ENCODE measurements at regions not wholly inside any gene's neighbourhood (a gene's known extent, or its start where the extent isn't known, plus 50 kb on each side); places are given as distances from the start of the nearest gene placed in this dataset.

DNA sequence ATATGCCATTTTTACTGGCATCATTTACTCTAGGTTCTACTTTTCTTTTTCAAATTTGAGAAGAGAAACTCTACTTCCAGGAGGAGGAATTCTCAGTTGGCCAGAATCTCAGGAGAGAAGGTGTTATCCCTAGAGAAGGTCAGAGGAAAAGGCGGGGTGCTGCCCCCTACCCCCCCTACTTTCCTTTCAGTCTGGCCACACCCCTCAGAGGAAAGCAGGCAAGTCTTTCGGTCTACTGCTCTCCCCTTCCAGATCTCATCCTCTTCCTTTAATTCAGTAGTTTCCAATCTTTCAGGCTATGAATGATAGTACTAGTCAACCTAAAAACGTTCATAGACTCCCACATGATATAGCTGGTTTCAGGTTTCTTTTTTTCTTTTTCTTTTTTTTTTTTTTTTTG lies 366.5 kb upstream of the TBL1XR1 start:
- H3K9me3 ChIP-seq (ENCODE audit: control insufficient read depth in 5 of 5, low read length in 5 of 5) = no peaks in the 10 kb centered on the region
- peaks cover 0 to 2% (median 0%) of the 10 kb centered on the region in 5 donors for H3K4me1 ChIP-seq (ENCODE audit: control insufficient read depth in 5 of 5, insufficient read depth in 5 of 5, low read length in 5 of 5)
- H3K9ac ChIP-seq (ENCODE audit: low read length in 5 of 5) = no peak overlapping the region
- no peak overlapping the region for H3K27ac ChIP-seq (ENCODE audit: low read depth, low read length)
- H3K4me3 ChIP-seq (ENCODE audit: low read depth in 1 of 5, low read length in 5 of 5) = no peak overlapping the region
- no peaks in the 10 kb centered on the region for H3K36me3 ChIP-seq (ENCODE audit: control insufficient read depth in 5 of 5, insufficient read depth in 5 of 5, low read length in 5 of 5)
- no peaks in the 10 kb centered on the region for H3K27me3 ChIP-seq (ENCODE audit: control insufficient read depth in 5 of 5, insufficient read depth in 4 of 5, low read length in 5 of 5)

DNA sequence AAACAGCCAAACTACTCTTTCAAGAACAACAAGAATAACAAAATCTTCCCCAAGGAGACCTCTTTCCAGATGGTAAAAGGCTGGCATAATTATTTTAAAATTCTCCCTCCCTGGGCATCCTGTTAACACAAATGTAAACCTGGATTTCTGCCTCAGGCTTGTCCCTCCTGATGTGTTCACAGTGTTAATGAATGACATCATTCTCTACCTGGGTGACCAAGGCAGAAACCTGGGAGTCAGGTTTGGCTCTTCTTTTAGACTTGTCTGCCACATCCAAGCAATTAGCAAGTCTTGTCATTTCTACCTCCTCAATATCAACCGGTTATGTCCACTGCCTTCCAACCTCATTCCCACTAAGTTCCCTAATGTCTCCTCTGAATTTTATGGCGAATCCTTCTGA lies 368.7 kb upstream of the TBL1XR1 start:
- Histone ChIP-seq H3K36me3 (ENCODE audit: control insufficient read depth in 5 of 5, insufficient read depth in 5 of 5, low read length in 5 of 5) (no peaks in the 10 kb centered on the region), H3K27ac (ENCODE audit: low read depth, low read length) (no peak overlapping the region), H3K27me3 (ENCODE audit: control insufficient read depth in 5 of 5, insufficient read depth in 4 of 5, low read length in 5 of 5) (no peaks in the 10 kb centered on the region), H3K4me3 (ENCODE audit: low read depth in 1 of 5, low read length in 5 of 5) (no peak overlapping the region), H3K9ac (ENCODE audit: low read length in 5 of 5) (no peak overlapping the region), H3K9me3 (ENCODE audit: control insufficient read depth in 5 of 5, low read length in 5 of 5) (no peaks in the 10 kb centered on the region), H3K4me1 (ENCODE audit: control insufficient read depth in 5 of 5, insufficient read depth in 5 of 5, low read length in 5 of 5) (peaks cover 0 to 2% (median 0%) of the 10 kb centered on the region in 5 donors)

DNA sequence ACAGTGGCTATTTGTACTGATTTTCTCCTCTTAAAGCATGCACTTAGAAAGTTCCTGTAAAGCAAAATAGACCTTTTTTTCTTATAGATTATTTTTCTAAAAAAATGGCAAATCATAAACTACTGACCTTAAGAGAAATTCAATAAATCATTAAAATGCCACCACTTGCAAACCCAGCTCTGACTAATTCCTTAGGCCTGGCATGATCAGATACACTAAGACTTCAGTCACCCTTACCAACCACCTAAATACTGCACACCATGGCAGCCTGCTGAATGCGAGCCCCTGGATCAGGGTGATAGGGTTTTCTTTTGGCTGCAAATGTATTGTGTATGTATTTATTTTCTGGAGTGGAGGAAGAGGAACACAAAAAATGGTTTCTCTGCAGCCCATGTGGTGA lies 370.6 kb upstream of the TBL1XR1 start:
- H3K27ac ChIP-seq (ENCODE audit: low read depth, low read length) = no peak overlapping the region
- H3K4me1 ChIP-seq (ENCODE audit: control insufficient read depth in 5 of 5, insufficient read depth in 5 of 5, low read length in 5 of 5) = peaks cover 0 to 2% (median 0%) of the 10 kb centered on the region in 5 donors
- no peaks in the 10 kb centered on the region for H3K27me3 ChIP-seq (ENCODE audit: control insufficient read depth in 5 of 5, insufficient read depth in 4 of 5, low read length in 5 of 5)
- H3K9me3 ChIP-seq (ENCODE audit: control insufficient read depth in 5 of 5, low read length in 5 of 5) = no peaks in the 10 kb centered on the region
- no peak overlapping the region for H3K4me3 ChIP-seq (ENCODE audit: low read depth in 1 of 5, low read length in 5 of 5)
- no peak overlapping the region for H3K9ac ChIP-seq (ENCODE audit: low read length in 5 of 5)
- H3K36me3 ChIP-seq (ENCODE audit: control insufficient read depth in 5 of 5, insufficient read depth in 5 of 5, low read length in 5 of 5) = no peaks in the 10 kb centered on the region

DNA sequence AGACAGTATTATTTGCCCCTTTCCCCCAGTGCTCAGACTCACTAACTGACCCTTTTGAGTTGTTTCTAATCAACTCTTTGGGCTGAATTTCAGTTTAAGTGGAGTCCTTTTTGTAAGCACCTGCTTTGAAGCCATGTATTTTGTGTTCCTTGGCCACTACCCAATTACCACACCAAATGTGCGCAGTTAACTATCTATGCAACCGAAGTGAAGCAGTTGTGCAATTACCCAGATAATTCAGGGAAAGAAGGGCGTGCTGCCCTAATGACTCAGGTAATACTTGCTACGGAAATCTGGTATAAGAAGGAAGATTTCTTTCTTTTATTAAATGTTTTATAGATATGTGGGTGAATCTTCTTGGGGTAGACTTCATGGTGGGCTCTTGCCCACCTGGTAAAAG lies 371.9 kb upstream of the TBL1XR1 start:
- no peak overlapping the region for H3K27ac ChIP-seq (ENCODE audit: low read depth, low read length)
- no peak overlapping the region for H3K9ac ChIP-seq (ENCODE audit: low read length in 5 of 5)
- no peaks in the 10 kb centered on the region for H3K27me3 ChIP-seq (ENCODE audit: control insufficient read depth in 5 of 5, insufficient read depth in 4 of 5, low read length in 5 of 5)
- H3K4me3 ChIP-seq (ENCODE audit: low read depth in 1 of 5, low read length in 5 of 5) = no peak overlapping the region
- H3K9me3 ChIP-seq (ENCODE audit: control insufficient read depth in 5 of 5, low read length in 5 of 5) = no peaks in the 10 kb centered on the region
- no peaks in the 10 kb centered on the region for H3K36me3 ChIP-seq (ENCODE audit: control insufficient read depth in 5 of 5, insufficient read depth in 5 of 5, low read length in 5 of 5)
- H3K4me1 ChIP-seq (ENCODE audit: control insufficient read depth in 5 of 5, insufficient read depth in 5 of 5, low read length in 5 of 5) = peaks cover 0 to 2% (median 0%) of the 10 kb centered on the region in 5 donors

DNA sequence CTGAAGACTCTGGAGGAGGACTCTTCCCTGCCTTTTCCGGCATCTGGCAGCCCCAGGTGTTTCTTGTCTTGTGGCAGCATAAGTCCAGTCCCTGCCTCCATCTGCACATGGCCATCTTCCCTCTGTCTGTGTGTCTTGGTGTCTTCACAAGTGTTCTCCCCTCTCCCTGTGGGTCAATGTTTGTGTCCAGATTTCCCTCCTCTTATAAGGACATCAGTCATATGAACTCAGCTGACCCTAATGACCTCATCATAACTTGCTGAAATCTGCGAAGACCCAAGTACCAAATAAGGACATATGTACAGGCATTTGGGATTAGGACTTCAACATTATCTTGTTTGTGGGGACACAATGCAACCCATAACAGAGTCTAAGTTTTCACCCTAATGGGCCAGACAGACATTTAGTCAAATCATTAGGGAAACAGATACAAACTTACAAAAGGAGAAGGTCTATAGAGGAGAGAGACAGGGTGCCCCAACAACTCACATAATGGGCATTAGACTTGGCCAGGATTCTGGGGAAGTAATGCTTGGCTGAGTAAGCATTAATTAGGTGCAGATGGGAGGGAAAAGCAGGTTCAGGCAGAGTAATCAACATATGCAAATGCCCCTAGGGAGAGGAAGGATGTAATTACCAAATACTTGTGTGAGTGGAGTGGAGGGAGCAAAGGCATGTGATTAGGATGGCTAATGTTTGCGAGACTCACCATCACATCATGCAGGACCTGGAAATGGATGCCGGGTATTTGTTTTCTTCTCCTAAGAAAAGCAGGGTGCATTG lies 372.8 kb upstream of the TBL1XR1 start:
- Histone ChIP-seq H3K36me3 (ENCODE audit: control insufficient read depth in 5 of 5, insufficient read depth in 5 of 5, low read length in 5 of 5) (no peaks in the 10 kb centered on the region), H3K4me1 (ENCODE audit: control insufficient read depth in 5 of 5, insufficient read depth in 5 of 5, low read length in 5 of 5) (peaks cover 0 to 2% (median 0%) of the 10 kb centered on the region in 5 donors), H3K27me3 (ENCODE audit: control insufficient read depth in 5 of 5, insufficient read depth in 4 of 5, low read length in 5 of 5) (no peaks in the 10 kb centered on the region), H3K9me3 (ENCODE audit: control insufficient read depth in 5 of 5, low read length in 5 of 5) (no peaks in the 10 kb centered on the region), H3K27ac (ENCODE audit: low read depth, low read length) (no peak overlapping the region), H3K4me3 (ENCODE audit: low read depth in 1 of 5, low read length in 5 of 5) (no peak overlapping the region), H3K9ac (ENCODE audit: low read length in 5 of 5) (no peak overlapping the region)

DNA sequence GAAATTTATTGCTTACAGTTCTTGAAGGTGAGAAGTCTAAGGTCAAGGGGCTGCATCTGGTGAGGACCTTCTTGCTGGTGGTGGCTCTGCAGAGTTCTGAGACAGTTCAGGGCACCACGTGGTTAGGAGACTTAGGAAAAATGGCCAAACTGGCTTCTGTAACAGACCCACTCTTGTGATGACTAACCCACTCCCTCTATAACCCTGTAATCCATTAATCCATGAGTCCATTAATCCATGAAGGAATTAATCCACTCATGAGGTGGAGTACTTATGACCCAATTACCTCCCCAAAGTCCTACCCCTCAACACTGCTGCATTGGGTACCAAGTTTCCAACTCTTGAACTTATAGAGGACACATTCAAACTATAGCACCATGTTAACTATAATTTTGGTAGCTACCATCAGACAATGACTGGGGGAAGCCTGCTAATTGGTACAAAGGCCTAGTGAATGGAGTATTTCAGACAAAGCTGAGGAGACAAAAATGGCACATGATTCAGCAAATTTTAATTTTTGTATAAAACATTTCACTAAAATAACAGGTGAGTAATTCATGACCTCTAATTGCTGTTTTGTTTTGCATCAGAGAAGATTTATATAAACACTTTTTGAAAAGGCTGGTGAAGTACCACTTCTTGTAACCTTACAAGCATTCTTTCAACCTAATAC lies 374.1 kb upstream of the TBL1XR1 start:
- peaks cover 0 to 2% (median 0%) of the 10 kb centered on the region in 5 donors for H3K4me1 ChIP-seq (ENCODE audit: control insufficient read depth in 5 of 5, insufficient read depth in 5 of 5, low read length in 5 of 5)
- H3K27me3 ChIP-seq (ENCODE audit: control insufficient read depth in 5 of 5, insufficient read depth in 4 of 5, low read length in 5 of 5) = no peaks in the 10 kb centered on the region
- no peak overlapping the region for H3K27ac ChIP-seq (ENCODE audit: low read depth, low read length)
- H3K9ac ChIP-seq (ENCODE audit: low read length in 5 of 5) = no peak overlapping the region
- H3K9me3 ChIP-seq (ENCODE audit: control insufficient read depth in 5 of 5, low read length in 5 of 5) = no peaks in the 10 kb centered on the region
- no peaks in the 10 kb centered on the region for H3K36me3 ChIP-seq (ENCODE audit: control insufficient read depth in 5 of 5, insufficient read depth in 5 of 5, low read length in 5 of 5)
- H3K4me3 ChIP-seq (ENCODE audit: low read depth in 1 of 5, low read length in 5 of 5) = no peak overlapping the region

DNA sequence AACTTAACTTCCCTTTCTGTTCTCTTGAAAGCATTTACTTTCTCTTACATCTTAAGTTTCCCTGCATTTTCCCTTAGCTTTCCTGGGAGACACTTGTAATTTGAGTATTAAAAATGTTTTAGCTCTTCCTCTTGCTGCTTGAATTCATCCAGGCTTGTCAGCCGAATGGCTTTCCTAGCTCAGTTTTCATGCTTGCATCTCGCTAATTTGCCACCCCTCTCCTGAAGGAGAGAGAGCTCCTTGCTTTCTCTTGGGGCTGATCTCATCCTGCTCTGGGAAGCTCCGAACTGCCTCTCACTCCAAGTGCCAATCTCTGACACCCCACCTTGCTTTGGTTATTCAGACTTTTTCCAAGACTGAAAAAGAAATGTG lies 374.6 kb upstream of the TBL1XR1 start:
- Histone ChIP-seq H3K4me1 (ENCODE audit: control insufficient read depth in 5 of 5, insufficient read depth in 5 of 5, low read length in 5 of 5) (peaks cover 0 to 2% (median 0%) of the 10 kb centered on the region in 5 donors), H3K9ac (ENCODE audit: low read length in 5 of 5) (no peak overlapping the region), H3K9me3 (ENCODE audit: control insufficient read depth in 5 of 5, low read length in 5 of 5) (no peaks in the 10 kb centered on the region), H3K27ac (ENCODE audit: low read depth, low read length) (no peak overlapping the region), H3K4me3 (ENCODE audit: low read depth in 1 of 5, low read length in 5 of 5) (no peak overlapping the region), H3K36me3 (ENCODE audit: control insufficient read depth in 5 of 5, insufficient read depth in 5 of 5, low read length in 5 of 5) (no peaks in the 10 kb centered on the region), H3K27me3 (ENCODE audit: control insufficient read depth in 5 of 5, insufficient read depth in 4 of 5, low read length in 5 of 5) (no peaks in the 10 kb centered on the region)

DNA sequence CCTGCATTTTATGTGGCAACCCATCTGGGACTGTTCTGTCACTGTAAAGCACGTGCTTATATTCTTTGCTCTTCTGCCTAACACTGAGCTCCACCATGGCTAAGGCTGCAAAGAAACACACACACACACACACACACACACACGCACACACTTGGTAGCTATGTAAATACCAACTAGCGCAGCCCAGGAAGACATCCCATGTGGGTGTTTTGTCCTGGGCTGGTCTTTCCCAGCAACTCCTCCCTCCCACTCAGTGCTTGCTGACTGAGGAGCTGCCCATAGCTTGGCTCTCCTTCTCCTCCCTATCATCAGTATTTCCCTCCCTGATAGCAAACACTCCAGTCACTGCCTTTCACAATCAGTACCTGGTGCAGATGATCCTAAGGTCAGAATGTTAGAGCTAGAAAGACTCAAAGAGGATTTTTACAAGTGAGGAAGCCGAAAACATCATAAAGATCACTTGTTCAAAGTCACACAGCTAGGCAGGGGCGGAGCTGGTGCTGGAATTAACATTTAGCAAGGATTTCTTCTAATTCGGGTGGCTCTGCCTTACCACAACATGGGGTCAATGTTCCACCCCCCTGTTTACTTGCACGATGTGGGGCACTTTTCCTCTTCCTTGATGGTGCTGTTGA lies 377.1 kb upstream of the TBL1XR1 start:
- no peaks in the 10 kb centered on the region for H3K27me3 ChIP-seq (ENCODE audit: control insufficient read depth in 5 of 5, insufficient read depth in 4 of 5, low read length in 5 of 5)
- H3K9me3 ChIP-seq (ENCODE audit: control insufficient read depth in 5 of 5, low read length in 5 of 5) = no peaks in the 10 kb centered on the region
- H3K4me1 ChIP-seq (ENCODE audit: control insufficient read depth in 5 of 5, insufficient read depth in 5 of 5, low read length in 5 of 5) = peaks cover 0 to 2% (median 0%) of the 10 kb centered on the region in 5 donors
- H3K9ac ChIP-seq (ENCODE audit: low read length in 5 of 5) = no peak overlapping the region
- no peaks in the 10 kb centered on the region for H3K36me3 ChIP-seq (ENCODE audit: control insufficient read depth in 5 of 5, insufficient read depth in 5 of 5, low read length in 5 of 5)
- no peak overlapping the region for H3K27ac ChIP-seq (ENCODE audit: low read depth, low read length)
- H3K4me3 ChIP-seq (ENCODE audit: low read depth in 1 of 5, low read length in 5 of 5) = no peak overlapping the region

DNA sequence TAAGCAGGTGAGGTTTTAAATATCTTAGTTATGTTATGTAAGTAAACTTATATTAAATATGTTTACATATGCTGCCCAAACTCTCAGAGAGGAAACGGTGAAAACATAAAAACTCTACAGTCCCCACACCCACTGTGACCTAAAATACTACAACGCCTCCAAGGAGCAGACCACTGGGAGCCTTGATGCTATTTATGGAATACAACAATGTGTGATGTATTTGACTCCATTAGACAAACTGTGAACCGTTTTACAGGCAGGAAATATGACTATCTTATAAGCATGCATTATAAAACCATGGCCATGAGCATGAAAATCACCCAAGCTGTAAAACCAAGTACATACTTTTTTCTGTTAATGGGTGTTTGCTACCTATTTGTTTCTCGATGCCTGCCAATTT lies 379.5 kb upstream of the TBL1XR1 start:
- H3K9ac ChIP-seq (ENCODE audit: low read length in 5 of 5) = no peak overlapping the region
- H3K9me3 ChIP-seq (ENCODE audit: control insufficient read depth in 5 of 5, low read length in 5 of 5) = no peaks in the 10 kb centered on the region
- H3K27ac ChIP-seq (ENCODE audit: low read depth, low read length) = no peak overlapping the region
- no peak overlapping the region for H3K4me3 ChIP-seq (ENCODE audit: low read depth in 1 of 5, low read length in 5 of 5)
- H3K4me1 ChIP-seq (ENCODE audit: control insufficient read depth in 5 of 5, insufficient read depth in 5 of 5, low read length in 5 of 5) = no peaks in the 10 kb centered on the region
- H3K27me3 ChIP-seq (ENCODE audit: control insufficient read depth in 5 of 5, insufficient read depth in 4 of 5, low read length in 5 of 5) = no peaks in the 10 kb centered on the region
- no peaks in the 10 kb centered on the region for H3K36me3 ChIP-seq (ENCODE audit: control insufficient read depth in 5 of 5, insufficient read depth in 5 of 5, low read length in 5 of 5)

DNA sequence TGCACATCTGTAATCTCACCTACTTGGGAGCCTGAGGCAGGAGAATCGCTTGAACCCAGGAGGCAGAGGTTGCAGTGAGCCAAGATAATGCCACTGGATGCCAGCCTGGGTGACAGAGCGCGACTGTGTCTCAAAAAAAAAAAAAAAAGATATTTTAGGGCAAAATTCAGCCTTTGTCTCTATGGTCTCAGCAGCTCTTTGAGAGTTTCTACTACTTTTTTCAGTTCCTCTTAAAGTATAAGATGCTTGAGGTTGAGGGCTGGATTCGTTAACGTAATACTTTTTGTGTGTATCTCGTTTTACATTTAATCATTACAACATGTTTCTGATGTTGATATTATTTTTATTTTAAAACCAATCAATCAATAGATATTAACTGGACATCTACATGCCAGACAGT lies 381.2 kb upstream of the TBL1XR1 start:
- no peak overlapping the region for H3K9ac ChIP-seq (ENCODE audit: low read length in 5 of 5)
- no peak overlapping the region for H3K27ac ChIP-seq (ENCODE audit: low read depth, low read length)
- H3K4me1 ChIP-seq (ENCODE audit: control insufficient read depth in 5 of 5, insufficient read depth in 5 of 5, low read length in 5 of 5) = no peaks in the 10 kb centered on the region
- H3K9me3 ChIP-seq (ENCODE audit: control insufficient read depth in 5 of 5, low read length in 5 of 5) = no peaks in the 10 kb centered on the region
- H3K27me3 ChIP-seq (ENCODE audit: control insufficient read depth in 5 of 5, insufficient read depth in 4 of 5, low read length in 5 of 5) = no peaks in the 10 kb centered on the region
- H3K4me3 ChIP-seq (ENCODE audit: low read depth in 1 of 5, low read length in 5 of 5) = no peak overlapping the region
- no peaks in the 10 kb centered on the region for H3K36me3 ChIP-seq (ENCODE audit: control insufficient read depth in 5 of 5, insufficient read depth in 5 of 5, low read length in 5 of 5)
